ENCODE measurements at regions not wholly inside any gene's neighbourhood (a gene's known extent, or its start where the extent isn't known, plus 50 kb on each side); places are given as distances from the start of the nearest gene placed in this dataset.

GRCh38 chr10:6973899-6974298, 393.8 kb upstream of the PRKCQ start:
- no peak for TF ChIP-seq CTCF (IDR thresholded peaks at IDR 0.05)
- TF ChIP-seq ZFX (IDR thresholded peaks at IDR 0.05; ENCODE audit: borderline replicate concordance): no peak
